ENCODE measurements at regions not wholly inside any gene's neighbourhood (a gene's known extent, or its start where the extent isn't known, plus 50 kb on each side); places are given as distances from the start of the nearest gene placed in this dataset.

GRCh38 chr9:14031060-14031414, 282.9 kb downstream of the NFIB start:
- CTCF ChIA-PET, result interaction anchor here (1.3 kb wide), 1 partner anchor 67 kb away, joined by 3 read pairs; no protein-coding TSS in a partner anchor
- no peak for FAIRE-seq
- no peaks in the 10 kb centered on the region for H3K79me2 ChIP-seq (ENCODE audit: control insufficient read depth, insufficient read depth, low read length)
- TF ChIP-seq JUN (IDR thresholded peaks at IDR 0.05; ENCODE audit: borderline replicate concordance, insufficient read depth, insufficient read length, low read depth), result no peak
- peak; percentile 22 to 36 for TF ChIP-seq CTCF (IDR thresholded peaks at IDR 0.05; ENCODE audit: extremely low read depth in 1 of 2, insufficient read depth in 1 of 2, low read depth in 1 of 2, low read length in 2 of 2)
- TF ChIP-seq GATA2 (IDR thresholded peaks at IDR 0.05; ENCODE audit: insufficient read depth, insufficient read length, low read depth, low read length), result no peak
- no peak for TF ChIP-seq MYC (IDR thresholded peaks at IDR 0.05; ENCODE audit: low read depth, low read length)
- TF ChIP-seq POLR2A (IDR thresholded peaks at IDR 0.05; ENCODE audit: low read depth, low read length), result no peak
- TF ChIP-seq MAX (IDR thresholded peaks at IDR 0.05; ENCODE audit: insufficient read depth, insufficient read length), result no peak
- no peak for TF ChIP-seq FOS (IDR thresholded peaks at IDR 0.05; ENCODE audit: borderline replicate concordance, insufficient read depth, low read length)
- dilution Hi-C loops (cut with MboI; ENCODE audit: extremely low pct_ligation_motif_present, low sequenced_read_pairs) (no loop called here), intact Hi-C loops (cut with micrococcal nuclease) (loop anchor here (2.0 to 10.0 kb wide), 10 partner anchors 26 to 679 kb away; no protein-coding TSS in a partner anchor)
- H4K20me1 ChIP-seq (replicated peaks; ENCODE audit: control insufficient read depth, extremely low read depth, insufficient read depth, low read length), result no peaks in the 10 kb centered on the region
- DNase-seq (ENCODE audit: low read depth, low spot score), result peak; percentile 84
- H3K9me1 ChIP-seq (replicated peaks; ENCODE audit: control insufficient read depth, extremely low read depth, insufficient read depth, low read length), result no peaks in the 10 kb centered on the region
- H2AFZ ChIP-seq (ENCODE audit: low read depth, low read length), result peak overlapping the region; percentile 80
- H3K4me2 ChIP-seq (ENCODE audit: insufficient read depth, low read length), result peak overlapping the region; percentile 84
- H3K4me3 ChIP-seq (replicated peaks in 1 of 3; ENCODE audit: insufficient read depth in 1 of 3, low read depth in 1 of 3, low read length in 3 of 3), result peak overlapping the region in 1 of 3 experiments; percentile 46
- no peaks in the 10 kb centered on the region for H3K36me3 ChIP-seq (ENCODE audit: control insufficient read depth in 2 of 2, extremely low read depth in 1 of 2, insufficient read depth in 2 of 2, low read length in 2 of 2)
- no peaks in the 10 kb centered on the region for H3K9me3 ChIP-seq (replicated peaks; ENCODE audit: control insufficient read depth, insufficient read depth, low read length)
- BruUV-seq (replicated peaks), result no TSS peak
- no peaks in the 10 kb centered on the region for H3K27me3 ChIP-seq (ENCODE audit: control insufficient read depth in 2 of 2, insufficient read depth in 2 of 2, low read length in 2 of 2)
- POLR2A ChIA-PET, result no interaction called here
- H3K9ac ChIP-seq (replicated peaks; ENCODE audit: extremely low read depth, insufficient read depth, low read length), result peak overlapping the region; percentile 84
- H3K4me1 ChIP-seq (ENCODE audit: control insufficient read depth, extremely low read depth, insufficient read depth, low read length), result peaks cover 44% of the 10 kb centered on the region
- peak overlapping the region; percentile 88 for H3K27ac ChIP-seq (ENCODE audit: insufficient read depth, low read depth, low read length)

Data from endothelial cell of umbilical vein (primary cell).